Activated CD4-positive, alpha-beta T cell treated with anti-CD3 and anti-CD28 coated beads, Interleukin-2, amount 10 ng/mL, durations not matched to agents 7 days and 5 days (primary cell): ENCODE measurements at regions not wholly inside any gene's neighbourhood (a gene's known extent, or its start where the extent isn't known, plus 50 kb on each side); places are given as distances from the start of the nearest gene placed in this dataset.

Experiments used
- CTCF ChIA-PET: fragments of 350-600 bp; sonication (Branson Sonifier 250); formaldehyde crosslinking; loops from one replicate; lab custom pipeline; 2021; ENCODE audit warnings: antibody characterized with exemption; lab: Charles Lee
- POLR2A ChIA-PET: fragments of 350-600 bp; sonication (Branson Sonifier 250); formaldehyde crosslinking; loops from one replicate; lab custom pipeline; 2021; ENCODE audit warnings: antibody characterized with exemption; lab: Charles Lee
- DNase-seq: peaks from one replicate; pipeline ENCODE4 v3.0.0-alpha.2; 2020
- H3K27ac Mint-ChIP-seq: one replicate; pipeline ENCODE4 v1.8.0; 2021; ENCODE audit warnings: mild to moderate bottlenecking, moderate library complexity, mixed read lengths
- H3K27me3 Mint-ChIP-seq: one replicate; pipeline ENCODE4 v1.8.0; 2021; ENCODE audit warnings: mixed read lengths
- H3K36me3 Mint-ChIP-seq: one replicate; pipeline ENCODE4 v1.8.0; 2021; ENCODE audit warnings: low read depth, mixed read lengths
- H3K4me1 Mint-ChIP-seq: one replicate; pipeline ENCODE4 v1.8.0; 2021; ENCODE audit warnings: mixed read lengths
- H3K4me3 Mint-ChIP-seq: one replicate; pipeline ENCODE4 v1.8.0; 2021; ENCODE audit warnings: mild to moderate bottlenecking, moderate library complexity, mixed read lengths
- H3K9me3 Mint-ChIP-seq: one replicate; pipeline ENCODE4 v1.8.0; 2021; ENCODE audit warnings: mixed read lengths

GRCh38 chr2:21406386-21406785, 282.6 kb downstream of the TDRD15 start:
- ChIA-PET POLR2A (no interaction called here), CTCF (interaction anchor here (1.0 kb wide), 1 partner anchor 358 kb away, joined by 3 read pairs; no protein-coding TSS in a partner anchor)
- Mint-ChIP-seq H3K27me3 (no peaks in the 10 kb centered on the region), H3K36me3 (no peaks in the 10 kb centered on the region), H3K27ac (no peak overlapping the region), H3K9me3 (no peaks in the 10 kb centered on the region), H3K4me1 (no peaks in the 10 kb centered on the region), H3K4me3 (no peak overlapping the region)
- DNase-seq: no peak

- ChIA-PET POLR2A (no interaction called here), CTCF (interaction anchor here (1.0 kb wide), 1 partner anchor 359 kb away, joined by 3 read pairs; no protein-coding TSS in a partner anchor)
- H3K4me1 Mint-ChIP-seq: no peaks in the 10 kb centered on the region
- no peaks in the 10 kb centered on the region for H3K9me3 Mint-ChIP-seq
- H3K4me3 Mint-ChIP-seq: no peak overlapping the region
- H3K27me3 Mint-ChIP-seq: no peaks in the 10 kb centered on the region
- no peak overlapping the region for H3K27ac Mint-ChIP-seq
- no peaks in the 10 kb centered on the region for H3K36me3 Mint-ChIP-seq
- DNase-seq: no peak
These were observed 283.1 kb downstream of the TDRD15 start for GRCh38 chr2:21406911-21407310.

- H3K4me3 Mint-ChIP-seq: no peak overlapping the region
- no peaks in the 10 kb centered on the region for H3K27me3 Mint-ChIP-seq
- DNase-seq: no peak
- H3K36me3 Mint-ChIP-seq: no peaks in the 10 kb centered on the region
- H3K27ac Mint-ChIP-seq: no peak overlapping the region
- POLR2A ChIA-PET: no interaction called here
- H3K4me1 Mint-ChIP-seq: no peaks in the 10 kb centered on the region
- CTCF ChIA-PET: no interaction called here
- no peaks in the 10 kb centered on the region for H3K9me3 Mint-ChIP-seq
These were observed 284.1 kb downstream of the TDRD15 start for GRCh38 chr2:21407851-21408250.

GRCh38 chr2:21411741-21412140, 288.0 kb downstream of the TDRD15 start:
- POLR2A ChIA-PET: no interaction called here
- H3K4me1 Mint-ChIP-seq: no peaks in the 10 kb centered on the region
- no peak overlapping the region for H3K4me3 Mint-ChIP-seq
- H3K27me3 Mint-ChIP-seq: no peaks in the 10 kb centered on the region
- DNase-seq: no peak
- no peaks in the 10 kb centered on the region for H3K36me3 Mint-ChIP-seq
- no peak overlapping the region for H3K27ac Mint-ChIP-seq
- H3K9me3 Mint-ChIP-seq: peaks cover 2% of the 10 kb centered on the region
- CTCF ChIA-PET: no interaction called here

- CTCF ChIA-PET: no interaction called here
- POLR2A ChIA-PET: no interaction called here
- peaks cover 2% of the 10 kb centered on the region for H3K9me3 Mint-ChIP-seq
- H3K27ac Mint-ChIP-seq: no peak overlapping the region
- no peak overlapping the region for H3K4me3 Mint-ChIP-seq
- no peak for DNase-seq
- H3K36me3 Mint-ChIP-seq: no peaks in the 10 kb centered on the region
- no peaks in the 10 kb centered on the region for H3K27me3 Mint-ChIP-seq
- no peaks in the 10 kb centered on the region for H3K4me1 Mint-ChIP-seq
These were observed 289.2 kb downstream of the TDRD15 start for GRCh38 chr2:21412944-21413443.

- no peaks in the 10 kb centered on the region for H3K4me1 Mint-ChIP-seq
- CTCF ChIA-PET: no interaction called here
- H3K27ac Mint-ChIP-seq: no peak overlapping the region
These were observed 291.5 kb downstream of the TDRD15 start for GRCh38 chr2:21415234-21415633.

GRCh38 chr2:21416226-21416625, 292.5 kb downstream of the TDRD15 start:
- POLR2A ChIA-PET: no interaction called here
- CTCF ChIA-PET: interaction anchor here (0.8 kb wide), 1 partner anchor 18 kb away, joined by 3 read pairs; no protein-coding TSS in a partner anchor
- no peak overlapping the region for H3K4me3 Mint-ChIP-seq
- no peak for DNase-seq
- no peaks in the 10 kb centered on the region for H3K27me3 Mint-ChIP-seq
- peaks cover 2% of the 10 kb centered on the region for H3K9me3 Mint-ChIP-seq
- no peak overlapping the region for H3K27ac Mint-ChIP-seq
- H3K36me3 Mint-ChIP-seq: no peaks in the 10 kb centered on the region
- H3K4me1 Mint-ChIP-seq: no peaks in the 10 kb centered on the region

More at GRCh38 chr2:21415234-21415633, 291.5 kb downstream of the TDRD15 start:
- DNase-seq: no peak
- Mint-ChIP-seq H3K27me3 (no peaks in the 10 kb centered on the region), H3K9me3 (peaks cover 2% of the 10 kb centered on the region), H3K36me3 (no peaks in the 10 kb centered on the region), H3K4me3 (no peak overlapping the region)
- POLR2A ChIA-PET: no interaction called here

- DNase-seq: no peak
- Mint-ChIP-seq H3K4me3 (no peak overlapping the region), H3K27me3 (no peaks in the 10 kb centered on the region), H3K9me3 (peaks cover 7% of the 10 kb centered on the region), H3K27ac (no peak overlapping the region), H3K4me1 (no peaks in the 10 kb centered on the region), H3K36me3 (no peaks in the 10 kb centered on the region)
- ChIA-PET POLR2A (no interaction called here), CTCF (no interaction called here)
These were observed 294.7 kb downstream of the TDRD15 start for GRCh38 chr2:21418456-21418855.

GRCh38 chr2:21420553-21421335, 297.0 kb downstream of the TDRD15 start:
- H3K9me3 Mint-ChIP-seq: peaks cover 4% of the 10 kb centered on the region
- H3K4me1 Mint-ChIP-seq: no peaks in the 10 kb centered on the region
- POLR2A ChIA-PET: no interaction called here
- CTCF ChIA-PET: no interaction called here
- no peak for DNase-seq
- H3K4me3 Mint-ChIP-seq: no peak overlapping the region
- H3K27ac Mint-ChIP-seq: no peak overlapping the region
- no peaks in the 10 kb centered on the region for H3K27me3 Mint-ChIP-seq
- H3K36me3 Mint-ChIP-seq: no peaks in the 10 kb centered on the region

GRCh38 chr2:21422050-21422449, 298.3 kb downstream of the TDRD15 start:
- Mint-ChIP-seq H3K27me3 (no peaks in the 10 kb centered on the region), H3K9me3 (peaks cover 4% of the 10 kb centered on the region), H3K27ac (peak overlapping the region; percentile 36), H3K4me3 (no peak overlapping the region), H3K4me1 (no peaks in the 10 kb centered on the region), H3K36me3 (no peaks in the 10 kb centered on the region)
- ChIA-PET CTCF (no interaction called here), POLR2A (no interaction called here)
- no peak for DNase-seq

GRCh38 chr2:21422724-21423522, 299.2 kb downstream of the TDRD15 start:
- no peak for DNase-seq
- H3K4me1 Mint-ChIP-seq: peaks cover 3% of the 10 kb centered on the region
- peaks cover 4% of the 10 kb centered on the region for H3K9me3 Mint-ChIP-seq
- H3K27me3 Mint-ChIP-seq: no peaks in the 10 kb centered on the region
- H3K27ac Mint-ChIP-seq: no peak overlapping the region
- H3K36me3 Mint-ChIP-seq: no peaks in the 10 kb centered on the region
- H3K4me3 Mint-ChIP-seq: no peak overlapping the region
- POLR2A ChIA-PET: no interaction called here
- CTCF ChIA-PET: no interaction called here

- Mint-ChIP-seq H3K27ac (no peak overlapping the region), H3K4me1 (peaks cover 4% of the 10 kb centered on the region), H3K9me3 (peaks cover 4% of the 10 kb centered on the region), H3K27me3 (no peaks in the 10 kb centered on the region), H3K36me3 (no peaks in the 10 kb centered on the region), H3K4me3 (no peak overlapping the region)
- ChIA-PET POLR2A (no interaction called here), CTCF (no interaction called here)
- no peak for DNase-seq
These were observed 300.1 kb downstream of the TDRD15 start for GRCh38 chr2:21423854-21424253.

- CTCF ChIA-PET: no interaction called here
- H3K27me3 Mint-ChIP-seq: no peaks in the 10 kb centered on the region
- no peak for DNase-seq
- peaks cover 4% of the 10 kb centered on the region for H3K4me1 Mint-ChIP-seq
- POLR2A ChIA-PET: no interaction called here
- peaks cover 4% of the 10 kb centered on the region for H3K9me3 Mint-ChIP-seq
- no peak overlapping the region for H3K27ac Mint-ChIP-seq
- no peaks in the 10 kb centered on the region for H3K36me3 Mint-ChIP-seq
- H3K4me3 Mint-ChIP-seq: no peak overlapping the region
These were observed 300.6 kb downstream of the TDRD15 start for GRCh38 chr2:21424375-21424774.
